ENCODE measurements at regions not wholly inside any gene's neighbourhood (a gene's known extent, or its start where the extent isn't known, plus 50 kb on each side); places are given as distances from the start of the nearest gene placed in this dataset.

DNA sequence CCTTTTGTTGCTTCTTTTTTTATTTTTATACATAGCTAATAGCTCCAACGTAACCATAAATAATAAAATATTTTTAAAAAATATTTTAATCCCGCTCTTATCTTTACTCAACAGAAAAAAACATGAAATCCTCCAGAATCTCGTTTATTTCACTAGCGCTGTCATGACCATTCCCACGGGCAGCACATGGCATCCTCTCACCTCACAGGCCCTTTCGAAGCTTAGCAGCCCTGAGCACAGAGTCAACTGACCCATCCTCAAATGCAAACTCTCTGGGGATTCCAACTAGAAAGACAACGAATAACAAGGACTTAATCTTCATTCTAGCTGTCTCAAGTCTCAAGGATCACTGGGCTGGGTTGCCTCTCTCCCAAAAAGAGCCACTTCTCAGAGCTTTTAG lies 285.9 kb upstream of the PPARGC1A start:
- TF ChIP-seq, protein P1, sequence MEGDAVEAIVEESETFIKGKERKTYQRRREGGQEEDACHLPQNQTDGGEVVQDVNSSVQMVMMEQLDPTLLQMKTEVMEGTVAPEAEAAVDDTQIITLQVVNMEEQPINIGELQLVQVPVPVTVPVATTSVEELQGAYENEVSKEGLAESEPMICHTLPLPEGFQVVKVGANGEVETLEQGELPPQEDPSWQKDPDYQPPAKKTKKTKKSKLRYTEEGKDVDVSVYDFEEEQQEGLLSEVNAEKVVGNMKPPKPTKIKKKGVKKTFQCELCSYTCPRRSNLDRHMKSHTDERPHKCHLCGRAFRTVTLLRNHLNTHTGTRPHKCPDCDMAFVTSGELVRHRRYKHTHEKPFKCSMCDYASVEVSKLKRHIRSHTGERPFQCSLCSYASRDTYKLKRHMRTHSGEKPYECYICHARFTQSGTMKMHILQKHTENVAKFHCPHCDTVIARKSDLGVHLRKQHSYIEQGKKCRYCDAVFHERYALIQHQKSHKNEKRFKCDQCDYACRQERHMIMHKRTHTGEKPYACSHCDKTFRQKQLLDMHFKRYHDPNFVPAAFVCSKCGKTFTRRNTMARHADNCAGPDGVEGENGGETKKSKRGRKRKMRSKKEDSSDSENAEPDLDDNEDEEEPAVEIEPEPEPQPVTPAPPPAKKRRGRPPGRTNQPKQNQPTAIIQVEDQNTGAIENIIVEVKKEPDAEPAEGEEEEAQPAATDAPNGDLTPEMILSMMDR (IDR thresholded peaks at IDR 0.05): no peak
- Mint-ChIP-seq H3K36me3 (ENCODE audit: low read depth) (no peaks in the 10 kb centered on the region), H3K4me1 (ENCODE audit: low read depth) (peaks cover 4% of the 10 kb centered on the region), H3K27me3 (ENCODE audit: low read depth) (peaks cover 3% of the 10 kb centered on the region), H3K27ac (ENCODE audit: unreplicated experiment) (no peak overlapping the region), H3K4me3 (ENCODE audit: unreplicated experiment) (no peak overlapping the region), H3K9me3 (ENCODE audit: low read depth) (no peaks in the 10 kb centered on the region)
- no peak for DNase-seq (ENCODE audit: low spot score)

DNA sequence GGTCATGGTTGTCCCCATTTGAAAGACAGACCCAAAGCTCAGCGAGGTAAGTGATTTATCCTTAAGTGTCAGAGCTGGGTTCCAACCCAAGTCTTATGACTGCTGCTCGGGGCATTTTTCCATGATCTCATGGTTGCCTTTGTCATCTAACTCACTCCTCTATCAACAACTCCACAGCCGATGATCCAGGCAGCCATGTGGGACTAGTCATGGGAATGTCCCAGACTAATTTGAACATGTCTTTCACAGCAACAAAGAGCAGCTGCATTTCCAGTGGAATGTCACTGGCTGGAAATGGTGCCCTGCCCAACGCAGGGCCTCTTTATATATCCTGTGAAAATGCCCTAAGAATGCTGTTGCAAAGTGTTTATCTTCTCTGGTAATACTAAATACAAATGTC lies 284.8 kb upstream of the PPARGC1A start:
- Mint-ChIP-seq H3K4me1 (ENCODE audit: low read depth) (peaks cover 4% of the 10 kb centered on the region), H3K27ac (ENCODE audit: unreplicated experiment) (peak overlapping the region; percentile 20), H3K4me3 (ENCODE audit: unreplicated experiment) (no peak overlapping the region), H3K9me3 (ENCODE audit: low read depth) (no peaks in the 10 kb centered on the region), H3K27me3 (ENCODE audit: low read depth) (peaks cover 3% of the 10 kb centered on the region), H3K36me3 (ENCODE audit: low read depth) (no peaks in the 10 kb centered on the region)
- TF ChIP-seq, protein P1 (IDR thresholded peaks at IDR 0.05): no peak
- no peak for DNase-seq (ENCODE audit: low spot score)

GRCh38 chr4:24172406-24172805 lies 282.6 kb upstream of the PPARGC1A start:
- Mint-ChIP-seq H3K9me3 (ENCODE audit: low read depth) (no peaks in the 10 kb centered on the region), H3K4me3 (ENCODE audit: unreplicated experiment) (no peak overlapping the region), H3K36me3 (ENCODE audit: low read depth) (no peaks in the 10 kb centered on the region), H3K27me3 (ENCODE audit: low read depth) (peaks cover 2% of the 10 kb centered on the region), H3K4me1 (ENCODE audit: low read depth) (peaks cover 4% of the 10 kb centered on the region), H3K27ac (ENCODE audit: unreplicated experiment) (no peak overlapping the region)
- TF ChIP-seq, protein P1 (IDR thresholded peaks at IDR 0.05): no peak
- DNase-seq (ENCODE audit: low spot score): no peak

DNA sequence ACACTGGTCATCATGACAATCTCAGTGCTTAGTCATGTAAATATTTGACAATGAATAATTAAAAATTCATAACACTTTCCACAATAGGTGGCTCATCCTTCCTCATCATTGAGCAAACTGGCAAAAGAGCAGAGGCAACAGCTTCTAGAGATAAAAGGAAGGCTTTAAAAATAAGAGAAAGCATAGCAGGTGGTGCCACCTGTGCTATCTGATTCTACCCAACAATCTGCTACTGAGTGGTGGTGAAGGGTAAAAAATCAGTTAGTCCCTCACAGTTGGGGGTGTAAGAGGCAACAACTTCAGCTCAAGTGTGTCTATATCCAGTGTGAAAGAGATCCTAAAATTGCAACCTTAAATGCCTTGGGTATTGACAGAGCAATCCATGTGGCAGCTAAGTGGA lies 280.1 kb upstream of the PPARGC1A start:
- Mint-ChIP-seq H3K27me3 (ENCODE audit: low read depth) (peaks cover 2% of the 10 kb centered on the region), H3K9me3 (ENCODE audit: low read depth) (no peaks in the 10 kb centered on the region), H3K27ac (ENCODE audit: unreplicated experiment) (no peak overlapping the region), H3K4me3 (ENCODE audit: unreplicated experiment) (no peak overlapping the region), H3K4me1 (ENCODE audit: low read depth) (peaks cover 4% of the 10 kb centered on the region), H3K36me3 (ENCODE audit: low read depth) (no peaks in the 10 kb centered on the region)
- no peak for DNase-seq (ENCODE audit: low spot score)
- TF ChIP-seq, protein P1 (IDR thresholded peaks at IDR 0.05): no peak

- Mint-ChIP-seq H3K36me3 (ENCODE audit: low read depth) (no peaks in the 10 kb centered on the region), H3K27me3 (ENCODE audit: low read depth) (peaks cover 5% of the 10 kb centered on the region), H3K4me1 (ENCODE audit: low read depth) (no peaks in the 10 kb centered on the region), H3K4me3 (ENCODE audit: unreplicated experiment) (no peak overlapping the region), H3K27ac (ENCODE audit: unreplicated experiment) (no peak overlapping the region), H3K9me3 (ENCODE audit: low read depth) (no peaks in the 10 kb centered on the region)
- DNase-seq (ENCODE audit: low spot score): no peak
- TF ChIP-seq, protein P1 (IDR thresholded peaks at IDR 0.05): no peak
Measured at GRCh38 chr4:24168658-24169057, 278.8 kb upstream of the PPARGC1A start.

Data from chondrocyte (in vitro differentiated cells).